ENCODE measurements at regions not wholly inside any gene's neighbourhood (a gene's known extent, or its start where the extent isn't known, plus 50 kb on each side); places are given as distances from the start of the nearest gene placed in this dataset.

DNA sequence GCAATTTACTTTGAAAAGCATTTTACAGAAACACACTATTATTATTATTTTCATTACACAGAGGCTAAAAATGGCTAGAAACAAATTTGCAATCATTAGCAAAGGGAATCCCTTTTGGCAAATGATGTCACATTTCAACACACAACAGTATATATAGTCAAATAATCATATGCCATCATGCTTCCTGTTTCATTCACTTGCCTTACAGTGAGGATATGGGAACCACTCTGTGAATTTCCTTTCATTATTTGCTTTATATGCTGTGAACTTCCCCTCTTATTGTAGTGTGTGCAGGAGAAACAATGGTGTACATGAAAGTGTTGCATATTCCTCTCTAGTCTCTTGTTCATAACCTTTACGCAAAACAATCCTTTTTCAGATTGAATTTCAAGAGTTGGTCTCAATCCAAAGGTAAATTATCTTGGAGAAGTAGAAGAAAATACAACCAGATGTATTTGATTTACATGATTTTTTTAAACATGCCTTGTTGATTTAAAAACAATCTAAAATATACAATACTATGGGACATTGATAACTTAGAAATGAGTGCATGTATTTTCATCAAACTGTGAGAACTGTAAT, 657.3 kb downstream of the EFNB2 start:
- no peak overlapping the region for H2AFZ ChIP-seq (ENCODE audit: low read depth, low read length)
- no peaks in the 10 kb centered on the region for H3K4me1 ChIP-seq (ENCODE audit: low read length)
- no peak overlapping the region for H3K27ac ChIP-seq (ENCODE audit: low read length)
- no peaks in the 10 kb centered on the region for H3K9me3 ChIP-seq (ENCODE audit: insufficient read depth, low read length)
- H3K27me3 ChIP-seq (ENCODE audit: low read depth, low read length): no peaks in the 10 kb centered on the region
- H3K9ac ChIP-seq (ENCODE audit: low read length): no peak overlapping the region
- no peaks in the 10 kb centered on the region for H4K20me1 ChIP-seq (ENCODE audit: insufficient read depth, low read length)
- TF ChIP-seq CTCF (IDR thresholded peaks at IDR 0.05; ENCODE audit: low read depth, low read length) (no peak), EZH2phosphoT487 (IDR thresholded peaks at IDR 0.05; ENCODE audit: low read depth) (no peak)
- H3K79me2 ChIP-seq (ENCODE audit: low read length): no peaks in the 10 kb centered on the region
- H3K36me3 ChIP-seq (replicated peaks; ENCODE audit: low read depth, low read length): no peaks in the 10 kb centered on the region
- no peak overlapping the region for H3K4me2 ChIP-seq (ENCODE audit: low read length)
- no peak overlapping the region for H3K4me3 ChIP-seq (ENCODE audit: low read length)

DNA sequence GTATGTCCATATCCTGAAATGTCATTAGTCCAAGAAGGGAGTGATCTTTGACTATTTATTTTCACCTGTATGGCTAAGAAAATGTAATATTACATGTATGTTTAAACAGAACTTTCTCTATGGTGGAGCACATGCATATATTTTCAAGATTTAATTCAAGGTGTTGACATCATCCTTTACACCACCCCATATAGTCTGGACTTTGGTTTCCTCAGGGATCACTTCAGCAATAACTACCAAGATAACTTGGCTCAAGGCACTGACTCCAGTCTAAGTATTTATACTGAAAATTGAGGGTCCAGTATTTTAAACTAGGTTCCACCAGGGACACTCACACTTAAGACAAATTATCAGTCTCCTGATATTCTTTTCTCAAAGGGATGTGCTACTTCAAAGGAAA, 660.6 kb downstream of the EFNB2 start:
- H2AFZ ChIP-seq (ENCODE audit: low read depth, low read length): no peak overlapping the region
- H4K20me1 ChIP-seq (ENCODE audit: insufficient read depth, low read length): no peaks in the 10 kb centered on the region
- no peaks in the 10 kb centered on the region for H3K4me1 ChIP-seq (ENCODE audit: low read length)
- H3K79me2 ChIP-seq (ENCODE audit: low read length): no peaks in the 10 kb centered on the region
- no peaks in the 10 kb centered on the region for H3K9me3 ChIP-seq (ENCODE audit: insufficient read depth, low read length)
- H3K4me2 ChIP-seq (ENCODE audit: low read length): no peak overlapping the region
- no peaks in the 10 kb centered on the region for H3K36me3 ChIP-seq (replicated peaks; ENCODE audit: low read depth, low read length)
- no peak for TF ChIP-seq EZH2phosphoT487 (IDR thresholded peaks at IDR 0.05; ENCODE audit: low read depth)
- TF ChIP-seq CTCF (IDR thresholded peaks at IDR 0.05; ENCODE audit: low read depth, low read length): no peak
- H3K27ac ChIP-seq (ENCODE audit: low read length): no peak overlapping the region
- H3K27me3 ChIP-seq (ENCODE audit: low read depth, low read length): no peaks in the 10 kb centered on the region
- H3K4me3 ChIP-seq (ENCODE audit: low read length): no peak overlapping the region
- H3K9ac ChIP-seq (ENCODE audit: low read length): no peak overlapping the region

- no peak overlapping the region for H3K4me3 ChIP-seq (ENCODE audit: low read length)
- no peaks in the 10 kb centered on the region for H3K27me3 ChIP-seq (ENCODE audit: low read depth, low read length)
- no peak overlapping the region for H2AFZ ChIP-seq (ENCODE audit: low read depth, low read length)
- no peak overlapping the region for H3K9ac ChIP-seq (ENCODE audit: low read length)
- H3K4me1 ChIP-seq (ENCODE audit: low read length): no peaks in the 10 kb centered on the region
- H3K79me2 ChIP-seq (ENCODE audit: low read length): no peaks in the 10 kb centered on the region
- H4K20me1 ChIP-seq (ENCODE audit: insufficient read depth, low read length): no peaks in the 10 kb centered on the region
- H3K36me3 ChIP-seq (replicated peaks; ENCODE audit: low read depth, low read length): no peaks in the 10 kb centered on the region
- TF ChIP-seq EZH2phosphoT487 (IDR thresholded peaks at IDR 0.05; ENCODE audit: low read depth) (no peak), CTCF (IDR thresholded peaks at IDR 0.05; ENCODE audit: low read depth, low read length) (no peak)
- no peak overlapping the region for H3K27ac ChIP-seq (ENCODE audit: low read length)
- H3K9me3 ChIP-seq (ENCODE audit: insufficient read depth, low read length): no peaks in the 10 kb centered on the region
- no peak overlapping the region for H3K4me2 ChIP-seq (ENCODE audit: low read length)
These were observed 663.7 kb downstream of the EFNB2 start for GRCh38 chr13:105871768-105872167.

- no peak overlapping the region for H3K4me3 ChIP-seq (ENCODE audit: low read length)
- no peaks in the 10 kb centered on the region for H3K27me3 ChIP-seq (ENCODE audit: low read depth, low read length)
- H3K4me1 ChIP-seq (ENCODE audit: low read length): no peaks in the 10 kb centered on the region
- TF ChIP-seq EZH2phosphoT487 (IDR thresholded peaks at IDR 0.05; ENCODE audit: low read depth): no peak
- no peak for TF ChIP-seq CTCF (IDR thresholded peaks at IDR 0.05; ENCODE audit: low read depth, low read length)
- H3K27ac ChIP-seq (ENCODE audit: low read length): no peak overlapping the region
- no peaks in the 10 kb centered on the region for H3K79me2 ChIP-seq (ENCODE audit: low read length)
- no peaks in the 10 kb centered on the region for H3K36me3 ChIP-seq (replicated peaks; ENCODE audit: low read depth, low read length)
- H3K4me2 ChIP-seq (ENCODE audit: low read length): no peak overlapping the region
- H2AFZ ChIP-seq (ENCODE audit: low read depth, low read length): no peak overlapping the region
- H3K9me3 ChIP-seq (ENCODE audit: insufficient read depth, low read length): no peaks in the 10 kb centered on the region
- H4K20me1 ChIP-seq (ENCODE audit: insufficient read depth, low read length): no peaks in the 10 kb centered on the region
- no peak overlapping the region for H3K9ac ChIP-seq (ENCODE audit: low read length)
These were observed 664.1 kb downstream of the EFNB2 start for GRCh38 chr13:105871326-105871725.

All from OCI-LY3 (cell line).